SW 1271 (cell line): ENCODE measurements at regions not wholly inside any gene's neighbourhood (a gene's known extent, or its start where the extent isn't known, plus 50 kb on each side); places are given as distances from the start of the nearest gene placed in this dataset.
"Not testable (repeated sequence)": the region's sequence is repeated elsewhere in the genome, so short reads cannot be mapped to it uniquely, and the experiment has no call there.

Experiments used
- DNase-seq, 2 experiments: peaks; one replicate each; lab custom pipeline; 2025; lab: John Stamatoyannopoulos, UW

DNA sequence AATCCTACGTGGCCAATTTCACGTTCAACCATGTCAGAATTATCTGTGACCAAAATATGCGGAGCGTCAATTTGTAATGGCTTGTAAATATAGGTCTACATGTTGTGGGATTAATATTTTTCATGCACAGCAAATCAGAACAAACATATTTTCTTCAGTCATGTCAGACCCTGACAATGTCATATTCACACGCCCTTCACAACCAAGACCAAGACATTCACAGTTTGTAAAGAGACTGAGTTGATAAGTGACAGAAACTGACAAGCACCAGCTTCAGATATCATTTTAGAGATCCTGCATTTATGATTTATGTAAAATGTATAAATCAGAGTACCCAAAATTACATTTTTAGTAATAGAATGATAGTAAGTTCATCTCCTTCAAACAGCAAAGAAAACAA lies 57.3 kb upstream of the NOVA1 start:
- no peak for DNase-seq

DNA sequence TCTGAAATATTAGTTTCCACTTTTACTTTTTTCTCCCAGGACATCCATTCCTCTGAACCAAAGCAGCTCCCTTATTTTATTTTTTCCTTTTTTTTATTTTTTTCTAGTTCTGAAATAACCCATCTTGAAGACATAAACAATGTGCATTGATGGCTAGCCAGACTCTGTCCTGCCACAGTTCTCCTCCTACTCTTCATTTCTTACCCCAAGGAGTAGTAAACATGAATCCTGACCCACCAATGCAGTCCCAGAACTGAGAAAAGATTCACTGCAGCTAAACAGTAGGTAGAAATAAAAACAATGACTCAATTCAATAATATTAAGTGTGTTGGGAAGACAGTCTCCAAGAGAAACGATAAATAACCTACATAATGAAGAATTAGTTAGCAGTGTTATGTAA lies 65.7 kb upstream of the NOVA1 start:
- no peak for DNase-seq

- not testable (repeated sequence) for DNase-seq
Observed at GRCh38 chr14:26678732-26679420, 81.0 kb upstream of the NOVA1 start.

- no peak for DNase-seq
Observed at GRCh38 chr14:26685401-26685800, 87.6 kb upstream of the NOVA1 start.

DNA sequence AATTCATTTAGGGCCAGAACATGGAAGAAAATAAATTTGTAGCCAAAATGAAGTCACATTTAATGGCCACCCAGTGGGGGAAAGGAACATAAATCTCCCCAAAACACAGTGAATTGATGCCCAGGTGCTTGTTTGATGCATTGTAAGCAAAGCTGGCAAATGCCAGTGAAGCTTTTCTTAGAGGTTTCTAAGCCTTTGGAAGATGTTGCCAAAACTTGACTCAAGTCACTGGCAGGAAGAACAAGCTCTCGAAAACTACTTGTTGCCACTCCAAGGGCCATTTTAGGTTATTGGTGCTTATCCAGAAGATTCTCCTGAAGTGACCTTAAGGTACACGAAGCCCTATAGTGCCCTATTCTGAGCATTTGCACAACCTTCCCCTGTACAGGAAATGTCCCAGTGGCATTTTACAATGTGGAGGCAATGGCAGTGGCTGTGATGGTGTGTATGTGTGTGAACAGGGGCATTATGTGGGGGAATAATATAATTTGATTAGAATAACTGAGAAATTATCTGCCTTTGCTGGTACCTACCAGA lies 89.5 kb upstream of the NOVA1 start:
- DNase-seq = no peak

DNA sequence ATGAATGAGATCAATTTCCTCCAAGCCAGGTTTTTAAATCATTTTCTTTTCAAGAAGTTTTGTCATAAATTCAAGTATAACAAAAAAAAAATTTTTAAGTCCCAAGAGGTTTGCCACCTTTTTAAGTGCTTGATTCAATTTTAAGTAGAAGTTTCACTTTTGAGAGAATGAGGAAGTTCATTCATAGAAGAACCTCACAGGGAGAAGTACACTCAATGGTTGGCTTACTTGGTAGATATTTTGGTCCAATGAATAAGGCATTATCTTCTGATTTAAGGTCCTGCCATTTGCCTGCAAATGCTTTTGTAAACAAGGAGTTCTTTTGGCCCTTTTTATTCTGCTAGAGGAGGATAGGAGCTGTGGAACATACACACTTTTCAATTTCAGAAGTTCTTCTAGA lies 96.7 kb upstream of the NOVA1 start:
- DNase-seq = no peak

DNA sequence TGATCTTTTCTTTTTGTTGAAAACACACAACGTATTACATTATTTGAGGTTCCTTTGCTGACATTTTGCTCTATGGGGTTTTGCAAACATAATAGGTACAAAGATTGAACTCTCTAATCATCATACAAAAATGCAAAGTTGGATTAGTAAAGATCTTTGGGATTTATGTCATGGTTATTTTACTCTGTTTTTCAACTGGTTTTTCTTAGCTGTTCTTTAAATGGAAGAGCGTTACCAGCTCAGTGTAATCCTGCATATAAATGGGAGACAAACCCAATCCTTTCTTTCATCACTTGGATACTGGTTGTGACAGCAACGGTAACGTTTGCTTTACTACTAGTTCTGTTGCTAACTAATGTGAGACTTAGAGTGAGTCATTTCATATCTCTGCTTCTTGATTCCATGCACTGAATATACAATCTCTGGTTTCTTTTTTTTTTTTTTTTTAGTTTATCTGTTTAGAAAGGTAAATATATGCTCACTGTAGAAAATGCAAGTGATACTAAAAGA lies 104.9 kb upstream of the NOVA1 start:
- DNase-seq = no peak

DNA sequence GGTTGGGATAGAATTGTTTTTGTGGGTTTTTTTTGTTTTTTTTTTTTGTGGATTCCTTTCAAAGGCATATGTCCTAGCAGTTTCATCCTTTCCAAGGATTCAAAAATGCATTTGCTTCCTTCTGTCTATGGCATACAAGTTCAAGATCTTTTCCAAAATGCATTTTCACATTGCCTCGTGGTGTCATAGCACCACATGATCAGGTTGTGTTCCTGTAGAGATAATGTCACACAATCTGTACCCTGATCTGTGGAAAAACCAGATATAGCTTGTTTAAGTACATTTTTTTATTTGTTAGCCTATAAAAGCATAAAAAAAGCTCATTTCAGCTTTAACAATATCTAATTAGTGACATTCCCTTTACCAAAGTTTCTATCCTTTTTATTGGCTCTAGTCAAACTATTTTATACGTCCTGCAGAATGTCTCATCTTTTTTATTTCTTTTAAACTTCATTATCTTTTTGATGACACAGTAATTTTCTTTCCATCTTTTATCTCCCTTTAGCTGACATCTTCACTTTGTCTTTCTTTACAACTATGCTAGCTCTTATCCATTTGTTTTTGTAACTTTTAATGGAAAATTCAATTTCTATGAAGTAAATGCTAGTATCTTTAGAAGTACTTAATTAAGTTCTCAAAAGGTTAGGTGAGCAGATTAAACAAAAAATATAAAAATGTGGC lies 106.0 kb upstream of the NOVA1 start:
- no peak for DNase-seq

DNA sequence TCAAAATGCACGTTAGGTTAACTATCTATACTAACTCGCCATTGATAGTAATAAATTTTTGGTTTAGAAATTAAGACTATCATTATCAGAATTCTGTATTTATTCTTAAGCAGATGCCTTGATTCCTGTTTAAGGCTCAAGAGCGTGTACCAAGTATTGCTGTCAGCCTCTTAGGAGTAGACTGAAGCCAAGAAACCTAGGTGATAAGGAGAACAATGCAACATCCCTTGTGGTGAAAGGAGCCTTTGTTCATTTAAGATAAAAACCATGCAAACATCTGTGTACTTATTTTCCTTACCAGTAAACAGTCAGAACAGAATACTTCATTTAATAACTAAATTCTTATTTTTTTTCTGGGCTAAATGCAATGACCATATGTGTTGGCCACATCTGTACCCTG lies 109.4 kb upstream of the NOVA1 start:
- no peak for DNase-seq

- DNase-seq = peak in 1 of 2 experiments; percentile 30
Observed at GRCh38 chr14:26709019-26709418, 111.2 kb upstream of the NOVA1 start.

GRCh38 chr14:26719514-26719913 lies 121.7 kb upstream of the NOVA1 start:
- DNase-seq = no peak

DNA sequence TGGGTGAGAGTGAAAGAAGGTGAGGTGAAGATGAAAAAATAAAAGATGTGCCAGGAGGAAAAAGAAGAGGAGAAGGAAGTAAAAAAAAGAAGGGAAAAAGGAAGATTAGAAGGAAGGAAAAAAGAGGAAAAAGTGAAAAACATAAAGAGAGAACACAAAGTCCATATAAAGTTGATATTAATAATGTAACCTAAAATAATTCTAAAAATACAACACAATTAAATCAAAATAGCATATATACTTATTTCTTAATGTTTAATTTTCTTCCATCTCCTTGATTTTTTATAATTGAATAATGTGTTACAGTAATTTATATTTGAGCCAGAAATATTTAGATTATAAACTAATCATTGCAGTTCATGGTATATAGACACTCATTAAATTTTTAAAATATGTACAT lies 124.4 kb upstream of the NOVA1 start:
- DNase-seq = no peak

GRCh38 chr14:26729851-26730250 lies 132.0 kb upstream of the NOVA1 start:
- DNase-seq = no peak

GRCh38 chr14:26730929-26731618 lies 133.2 kb upstream of the NOVA1 start:
- peak in 1 of 2 experiments; percentile 20 for DNase-seq

- no peak for DNase-seq
Observed at GRCh38 chr14:26735811-26736210, 138.0 kb upstream of the NOVA1 start.

- no peak for DNase-seq
Observed at GRCh38 chr14:26738571-26738970, 140.7 kb upstream of the NOVA1 start.

DNA sequence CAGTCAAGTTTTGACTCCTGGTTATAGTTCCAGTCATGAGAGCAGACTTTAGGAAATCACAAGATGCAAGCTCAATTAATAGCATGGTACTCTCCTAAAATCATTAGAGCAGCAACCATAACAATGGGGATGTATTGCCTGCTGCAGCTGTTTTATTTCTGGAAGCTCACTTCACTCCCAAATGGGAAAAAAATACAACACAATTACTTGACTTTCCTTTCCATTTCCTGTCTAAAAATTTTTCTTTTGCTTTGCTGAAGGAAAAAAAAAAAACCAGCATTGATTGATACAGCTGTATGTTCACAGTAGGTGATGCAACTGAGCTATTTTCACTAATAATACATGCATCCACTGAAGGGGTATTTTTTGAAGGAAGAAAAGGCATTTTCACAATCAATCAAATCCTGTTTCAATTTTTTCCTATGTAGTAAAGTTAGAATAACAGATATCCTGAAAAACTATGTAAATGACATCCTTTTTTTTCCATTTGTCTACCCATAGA lies 143.9 kb upstream of the NOVA1 start:
- DNase-seq = no peak

DNA sequence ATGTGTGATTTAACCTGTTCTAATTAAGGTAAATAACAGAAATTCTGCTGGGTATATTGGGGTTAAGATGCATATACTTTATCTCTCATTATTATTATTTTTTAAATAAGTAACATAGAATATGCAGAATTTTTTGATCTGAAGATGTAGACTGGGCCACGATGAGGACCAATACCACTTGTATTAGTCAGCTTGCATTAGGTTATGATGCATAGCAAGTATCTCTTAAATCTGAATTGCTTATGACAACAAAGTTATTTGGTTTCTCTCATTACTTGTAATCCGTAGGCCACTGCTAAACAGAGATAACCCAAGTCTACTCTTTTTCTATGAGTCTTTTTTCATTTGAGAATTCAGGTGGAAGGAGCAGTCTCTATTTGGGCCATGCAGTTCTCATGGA lies 145.5 kb upstream of the NOVA1 start:
- no peak for DNase-seq

DNA sequence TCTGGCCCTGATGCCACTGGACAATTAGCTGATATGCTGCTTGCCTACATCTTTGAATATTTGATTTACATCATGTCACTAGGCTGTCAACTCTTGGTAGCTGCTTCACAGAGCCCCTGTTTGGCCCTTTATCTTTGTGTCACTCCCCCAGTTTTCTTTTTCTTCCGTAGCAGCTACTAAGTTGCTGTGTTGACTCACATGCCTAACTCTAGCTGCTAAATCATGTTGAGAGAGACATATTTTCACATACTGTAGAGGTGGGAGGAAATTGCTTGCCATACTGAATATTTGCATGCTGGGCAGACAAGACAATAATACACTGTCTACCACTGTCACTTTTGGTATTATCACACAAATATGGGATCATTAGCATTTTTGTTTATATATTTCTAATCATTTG lies 147.1 kb upstream of the NOVA1 start:
- DNase-seq = no peak

- no peak for DNase-seq
Observed at GRCh38 chr14:26761532-26761931, 163.7 kb upstream of the NOVA1 start.

DNA sequence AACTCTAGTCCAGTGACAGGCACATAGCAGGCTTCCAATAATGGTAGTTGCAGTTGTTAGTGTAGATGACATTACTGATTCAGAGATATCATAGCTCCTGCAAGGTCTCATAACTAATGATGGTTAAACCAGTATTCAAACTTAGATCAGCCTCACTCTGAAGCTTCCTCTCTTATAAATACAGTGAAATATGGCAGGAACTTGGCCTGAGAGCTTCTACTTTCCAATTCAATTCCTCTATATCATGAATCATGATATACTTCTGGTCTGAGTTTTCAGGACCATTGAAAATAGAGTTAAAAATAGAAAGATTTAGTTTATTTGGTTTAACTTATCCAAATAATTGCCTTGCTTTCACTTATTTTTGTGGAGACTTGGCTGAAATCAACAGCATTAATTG lies 167.5 kb upstream of the NOVA1 start:
- DNase-seq = no peak

- no peak for DNase-seq
Observed at GRCh38 chr14:26765768-26766520, 168.1 kb upstream of the NOVA1 start.
